Superior temporal gyrus (tissue), 1 donor: ENCODE measurements at regions not wholly inside any gene's neighbourhood (a gene's known extent, or its start where the extent isn't known, plus 50 kb on each side); places are given as distances from the start of the nearest gene placed in this dataset.
"Not testable (repeated sequence)": the region's sequence is repeated elsewhere in the genome, so short reads cannot be mapped to it uniquely, and the experiment has no call there.

Experiments
- DNase-seq: peaks from one replicate; pipeline ENCODE4 v3.0.0-alpha.2; 2016; ENCODE audit errors: extremely low spot score

DNA sequence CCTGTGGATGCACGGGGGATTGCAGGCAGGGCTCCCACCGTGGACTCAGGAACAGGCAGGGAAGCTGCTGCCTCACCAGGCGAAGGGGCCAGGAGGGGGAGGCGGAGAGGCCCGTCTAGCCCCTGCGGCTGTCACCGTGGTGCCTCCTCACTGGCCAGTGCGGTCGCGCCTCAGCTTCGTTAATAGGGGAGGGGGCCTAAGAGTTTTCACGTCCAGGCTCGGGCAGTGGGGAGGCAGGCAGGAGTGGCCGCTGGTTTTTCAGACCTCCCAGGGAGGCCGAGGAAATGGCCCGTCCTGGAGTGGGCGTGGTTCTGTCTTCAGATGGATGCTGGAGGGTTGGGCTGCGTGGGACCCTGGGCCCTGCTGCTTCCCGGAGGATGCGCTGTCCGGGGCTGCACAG is 91.1 kb upstream of the B3GAT1 start:
- DNase-seq: no peak

DNA sequence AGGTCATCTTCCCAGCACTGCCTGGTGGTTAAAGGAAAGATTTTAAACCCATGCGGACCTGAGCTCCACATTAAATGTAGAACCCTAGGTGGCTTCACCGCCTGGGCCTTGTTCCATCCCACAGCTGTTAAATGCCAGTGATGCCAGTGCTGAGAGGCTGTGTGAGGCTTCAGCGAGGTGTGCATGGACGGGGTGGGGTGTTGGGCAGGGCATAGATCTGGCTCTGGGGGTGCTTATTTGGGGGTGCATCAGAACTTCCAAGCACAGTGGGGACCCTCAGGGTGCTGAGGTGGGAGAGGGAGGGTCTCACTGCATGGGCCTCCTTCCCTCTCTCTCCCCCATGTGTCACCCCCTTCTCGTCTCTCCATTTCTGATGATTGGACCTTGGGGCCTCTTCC is 90.1 kb upstream of the B3GAT1 start:
- DNase-seq: no peak

DNA sequence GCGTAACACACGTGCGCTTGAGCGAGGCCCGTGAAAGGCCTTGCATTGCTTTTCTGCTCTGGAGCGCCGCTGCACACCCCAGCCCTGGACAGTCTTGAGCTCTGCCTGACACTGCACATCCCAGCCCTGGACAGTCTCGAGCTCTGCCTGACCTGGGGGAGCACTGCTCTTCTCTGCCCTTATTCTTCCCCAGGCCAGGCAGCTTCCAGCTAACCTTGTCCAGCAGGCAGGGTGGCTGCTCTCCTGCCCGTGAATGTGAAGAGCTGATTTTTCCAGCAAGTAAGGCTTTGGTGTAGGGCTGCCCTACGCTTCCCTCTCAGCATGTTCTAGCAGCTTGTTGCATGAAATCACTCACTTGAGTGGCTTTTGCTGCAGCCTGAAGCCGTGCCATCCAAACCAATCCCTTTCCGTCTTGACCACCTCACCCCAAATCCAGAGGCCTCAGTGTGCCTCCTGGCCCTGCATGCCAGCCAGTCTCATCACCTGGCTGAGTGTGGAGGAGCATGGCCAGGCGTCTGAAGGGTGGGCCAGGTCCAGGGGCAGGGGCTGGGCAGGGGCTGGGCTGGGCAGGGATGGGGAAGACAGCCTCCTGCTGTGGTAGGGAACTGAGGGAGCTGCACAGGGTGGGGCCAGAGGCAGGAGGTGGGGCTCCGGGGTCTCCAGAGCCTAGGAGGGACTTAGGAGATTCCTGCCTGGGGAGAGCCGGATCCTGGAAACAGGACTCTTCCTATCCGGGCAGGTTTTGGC is 89.5 kb upstream of the B3GAT1 start:
- DNase-seq: no peak

DNA sequence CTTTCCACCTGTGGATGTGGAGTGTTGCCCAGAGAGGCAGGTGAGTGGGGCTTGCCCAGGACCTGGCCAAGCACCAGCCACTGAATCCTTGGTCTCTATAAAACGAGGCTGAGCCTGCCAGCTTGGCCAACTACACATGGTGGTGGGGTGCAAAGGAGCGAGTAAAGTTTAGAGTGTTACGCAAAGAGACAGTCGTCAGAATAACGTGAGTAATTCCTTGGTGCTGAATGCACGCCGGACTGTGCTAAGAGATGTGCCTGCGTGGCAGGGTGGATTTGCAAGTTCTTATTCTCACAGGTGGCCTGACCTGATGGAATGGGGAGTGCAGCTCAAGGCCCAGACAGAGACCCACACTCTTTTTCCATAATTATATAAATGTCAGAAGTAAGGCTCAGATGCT is 88.6 kb upstream of the B3GAT1 start:
- DNase-seq: no peak

DNA sequence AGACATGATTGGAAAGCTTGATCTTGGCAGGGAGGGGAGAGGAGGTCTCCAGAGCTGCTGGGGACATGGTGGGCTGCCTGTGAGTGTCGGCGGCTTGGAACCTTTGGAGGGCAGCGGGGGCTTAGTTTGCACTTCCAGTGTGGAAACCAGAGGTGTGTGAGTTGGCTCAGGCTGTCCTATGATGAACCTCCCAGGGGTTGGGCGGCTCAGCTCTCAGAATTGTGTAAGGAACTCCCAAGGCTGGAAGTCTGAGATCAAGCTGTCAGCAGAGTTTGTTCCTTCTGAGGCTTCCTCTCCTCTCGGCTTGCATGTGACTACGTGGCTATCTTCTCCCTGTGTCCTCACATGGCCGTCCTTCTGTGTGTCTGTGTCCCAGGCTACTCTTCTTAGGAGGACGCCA is 87.9 kb upstream of the B3GAT1 start:
- DNase-seq: no peak

DNA sequence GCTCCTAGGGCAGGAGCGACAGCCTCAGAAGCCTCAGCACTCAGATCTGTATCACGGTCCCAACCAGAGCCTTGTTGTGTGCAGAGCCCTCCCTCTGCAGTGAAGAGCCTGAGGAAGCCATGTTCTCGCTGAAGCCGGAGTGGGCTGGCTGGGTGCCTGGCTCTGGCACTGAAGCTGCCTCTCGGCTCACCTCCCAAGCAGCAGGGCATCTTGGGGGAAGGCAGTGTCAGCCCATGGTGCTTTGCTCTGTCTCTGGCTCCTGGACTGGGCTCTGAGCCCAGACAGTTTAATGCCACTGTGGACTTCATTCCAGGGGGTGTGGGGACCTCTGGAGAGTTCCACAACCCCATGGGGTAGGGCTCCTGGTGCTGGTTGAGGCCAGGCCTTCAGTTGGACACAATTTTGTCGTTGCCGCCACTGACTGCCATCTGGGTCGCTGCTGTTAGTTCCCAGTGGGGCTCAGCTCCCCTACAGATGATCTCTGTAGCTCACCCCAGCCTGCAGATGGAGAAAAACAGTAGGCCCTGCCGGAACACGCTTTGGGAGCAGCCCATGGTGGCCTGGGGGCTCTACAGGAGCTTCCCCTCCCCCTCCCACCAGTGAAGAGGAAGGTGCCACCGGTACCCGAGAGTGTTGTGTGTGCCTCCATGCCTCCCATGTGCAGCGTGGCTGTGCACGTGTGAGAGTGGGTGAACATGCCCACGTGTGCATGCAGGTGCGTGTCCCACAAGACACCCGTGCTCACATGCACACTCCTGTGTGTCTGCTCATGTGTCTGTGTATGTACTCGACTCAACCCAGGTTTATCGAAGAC is 86.5 kb upstream of the B3GAT1 start:
- DNase-seq: peak; percentile 38

DNA sequence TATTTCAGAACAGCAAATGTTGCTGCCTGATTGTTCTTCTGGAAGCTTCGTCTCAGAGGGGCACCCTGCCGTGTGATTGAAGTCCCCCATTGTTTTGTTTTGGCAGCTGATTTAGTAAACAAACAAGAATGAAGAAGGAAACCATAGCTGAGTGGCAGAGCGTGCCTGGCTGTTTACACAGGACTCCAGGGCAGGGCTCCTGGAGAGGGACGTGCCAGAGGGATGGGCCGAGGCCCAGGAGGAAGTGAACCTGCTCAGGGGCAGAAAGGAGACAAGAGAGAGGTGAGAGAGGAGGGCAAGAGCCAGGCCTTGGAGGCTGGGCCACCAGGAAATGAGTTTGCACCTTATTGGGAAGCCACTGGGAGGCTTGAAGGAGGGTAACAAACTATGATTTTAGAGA is 85.5 kb upstream of the B3GAT1 start:
- no peak for DNase-seq

DNA sequence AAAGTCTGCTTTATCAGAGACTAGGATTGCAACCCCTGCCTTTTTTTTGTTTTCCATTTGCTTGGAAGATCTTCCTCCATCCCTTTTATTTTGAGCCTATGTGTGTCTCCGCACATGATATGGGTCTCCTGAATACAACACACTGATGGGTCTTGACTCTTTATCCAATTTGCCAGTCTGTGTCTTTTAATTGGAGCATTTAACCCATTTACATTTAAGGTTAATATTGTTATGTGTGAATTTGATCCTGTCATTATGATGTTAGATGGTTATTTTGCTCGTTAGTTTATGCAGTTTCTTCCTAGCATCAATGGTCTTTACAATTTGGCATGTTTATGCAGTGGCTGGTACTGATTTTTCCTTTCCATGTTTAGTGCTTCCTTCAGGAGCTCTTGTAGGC is 84.0 kb upstream of the B3GAT1 start:
- not testable (repeated sequence) for DNase-seq

DNA sequence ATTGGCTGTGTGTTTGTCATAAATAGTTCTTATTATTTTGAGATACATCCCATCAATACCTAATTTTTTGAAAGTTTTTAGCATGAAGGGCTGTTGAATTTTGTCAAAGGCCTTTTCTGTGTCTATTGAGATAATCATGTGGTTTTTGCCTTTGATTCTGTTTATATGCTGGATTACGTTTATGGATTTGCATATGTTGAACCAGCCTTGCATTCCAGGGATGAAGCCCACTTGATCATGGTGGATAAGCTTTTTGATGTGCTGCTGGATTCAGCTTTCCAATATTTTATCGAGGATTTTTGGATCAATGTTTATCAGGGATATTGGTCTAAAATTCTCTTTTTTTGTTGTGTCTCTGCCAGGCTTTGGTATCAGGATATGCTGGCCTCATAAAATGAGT is 82.4 kb upstream of the B3GAT1 start:
- not testable (repeated sequence) for DNase-seq

DNA sequence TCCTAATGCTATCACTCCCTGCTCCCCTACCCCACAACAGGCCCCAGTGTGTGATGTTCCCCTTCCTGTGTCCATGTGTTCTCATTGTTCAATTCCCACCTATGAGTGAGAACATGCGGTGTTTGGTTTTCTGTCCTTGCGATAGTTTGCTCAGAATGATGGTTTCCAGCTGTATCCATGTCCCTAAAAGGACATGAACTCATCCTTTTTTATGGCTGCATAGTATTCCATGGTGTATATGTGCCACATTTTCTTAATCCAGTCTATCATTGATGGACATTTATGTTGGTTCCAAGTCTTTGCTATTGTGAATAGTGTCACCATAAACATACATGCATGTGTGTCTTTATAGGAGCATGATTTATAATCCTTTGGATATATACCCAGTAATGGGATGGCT is 80.4 kb upstream of the B3GAT1 start:
- not testable (repeated sequence) for DNase-seq

DNA sequence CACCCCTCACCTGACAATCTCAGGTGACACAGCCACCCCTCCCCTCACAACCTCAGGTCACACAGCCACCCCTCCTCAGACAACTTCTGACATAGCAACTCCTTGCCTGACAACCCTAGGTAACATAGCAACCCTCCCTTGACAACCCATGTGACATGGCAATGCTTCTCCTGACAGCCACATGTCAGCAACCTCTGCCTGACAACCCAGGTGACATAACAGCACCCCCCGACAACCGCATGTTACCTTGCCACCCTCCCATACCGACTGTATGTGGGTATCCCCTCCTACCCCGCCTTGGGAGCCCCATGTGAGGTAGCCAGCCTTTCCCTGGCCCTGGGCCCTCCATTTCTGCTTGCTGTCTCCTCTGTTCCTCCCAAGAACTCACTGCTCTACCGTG is 77.7 kb upstream of the B3GAT1 start:
- DNase-seq: no peak

DNA sequence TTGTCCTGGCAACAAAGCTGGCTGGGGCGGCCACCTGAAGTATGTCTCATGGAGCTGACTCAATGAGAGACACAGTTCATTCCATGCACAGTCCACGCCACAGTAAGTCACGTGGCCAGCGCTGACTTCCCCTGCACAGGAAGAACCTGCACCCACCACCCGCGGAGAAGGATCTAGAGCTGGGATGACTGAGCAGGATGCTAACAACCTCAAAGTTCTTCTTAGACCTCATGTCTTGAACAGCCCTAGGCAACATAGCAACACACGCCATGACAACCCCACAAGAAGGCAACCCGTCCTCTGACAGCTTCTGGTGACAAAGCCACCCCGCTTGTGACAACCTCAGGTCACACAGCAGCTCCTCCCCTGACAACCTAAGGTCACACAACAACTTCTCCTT is 76.9 kb upstream of the B3GAT1 start:
- DNase-seq: no peak

DNA sequence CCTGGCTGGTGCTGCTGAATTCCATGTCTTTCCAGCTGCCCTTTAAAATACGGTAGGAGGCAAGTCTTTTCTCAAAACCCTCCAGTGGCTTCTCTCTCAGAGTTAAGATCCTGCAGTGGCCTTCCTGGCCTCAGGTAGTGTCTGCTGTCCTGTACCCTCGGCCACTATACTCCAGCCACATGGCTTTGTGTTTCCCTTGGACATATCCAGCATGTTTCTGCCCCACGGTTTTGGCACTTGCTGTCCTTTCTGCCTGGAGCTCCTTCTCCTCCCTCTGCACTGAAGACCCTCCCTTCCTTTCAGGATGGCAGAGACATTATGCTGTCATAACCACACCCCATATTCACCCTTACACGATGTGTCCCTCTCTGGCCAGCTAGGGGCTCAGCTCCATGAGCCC is 76.5 kb upstream of the B3GAT1 start:
- no peak for DNase-seq

DNA sequence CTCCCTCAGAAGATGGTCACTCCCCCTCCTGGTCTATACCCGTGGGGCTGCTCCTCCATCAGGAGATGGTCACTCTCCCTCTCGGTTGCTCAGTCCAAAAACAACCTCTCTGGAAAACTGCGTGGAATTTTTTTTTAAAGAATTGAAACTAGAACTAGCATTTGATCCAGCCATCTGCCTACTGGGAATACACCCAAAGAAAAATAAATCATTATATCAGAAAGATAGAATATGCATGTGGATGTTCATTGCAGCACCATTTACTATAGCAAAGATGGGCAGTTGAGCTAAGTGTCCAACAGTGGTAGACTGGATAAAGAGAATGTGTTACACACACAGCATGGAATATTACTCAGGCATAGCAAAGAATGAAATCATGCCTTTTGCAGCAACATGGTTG is 75.7 kb upstream of the B3GAT1 start:
- no peak for DNase-seq

DNA sequence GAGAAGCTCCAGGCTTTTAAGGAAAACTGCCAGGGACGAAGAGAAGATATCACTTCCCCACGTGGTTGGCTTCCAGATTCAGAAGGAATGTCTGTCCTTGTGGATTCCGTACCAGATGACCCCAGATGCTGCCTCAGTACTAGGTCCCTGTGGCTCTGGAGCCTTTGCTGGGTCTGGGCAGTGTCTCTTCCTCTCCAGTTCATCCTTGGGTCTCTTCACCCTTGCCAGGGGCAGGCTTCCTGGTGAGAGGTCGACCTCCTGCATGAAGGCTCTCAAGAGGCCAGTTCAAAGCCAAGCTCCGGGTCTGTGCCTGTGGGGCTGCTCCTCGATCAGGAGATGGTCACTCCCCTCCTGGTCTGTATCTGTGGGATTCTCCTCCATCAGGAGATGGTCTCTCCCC is 74.7 kb upstream of the B3GAT1 start:
- no peak for DNase-seq

DNA sequence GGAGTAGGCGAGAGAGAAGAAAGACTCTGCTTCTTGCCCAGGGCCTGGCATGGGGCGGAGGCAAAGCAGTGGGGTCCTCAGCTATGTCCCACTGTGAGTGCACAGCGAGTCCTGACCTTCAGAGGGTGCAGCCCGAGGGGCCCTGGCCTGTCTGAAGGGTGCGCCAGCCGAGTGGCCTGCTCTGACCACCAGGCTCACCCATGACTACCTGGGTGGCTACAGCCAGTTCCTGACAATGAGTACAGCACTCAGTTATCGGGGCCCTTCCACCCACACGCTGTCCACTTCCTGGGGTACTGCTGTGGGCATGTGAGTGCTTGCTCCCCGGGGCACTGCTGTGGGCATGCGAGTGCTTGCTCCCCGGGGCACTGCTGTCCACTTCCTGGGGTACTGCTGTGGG is 74.1 kb upstream of the B3GAT1 start:
- DNase-seq: no peak

DNA sequence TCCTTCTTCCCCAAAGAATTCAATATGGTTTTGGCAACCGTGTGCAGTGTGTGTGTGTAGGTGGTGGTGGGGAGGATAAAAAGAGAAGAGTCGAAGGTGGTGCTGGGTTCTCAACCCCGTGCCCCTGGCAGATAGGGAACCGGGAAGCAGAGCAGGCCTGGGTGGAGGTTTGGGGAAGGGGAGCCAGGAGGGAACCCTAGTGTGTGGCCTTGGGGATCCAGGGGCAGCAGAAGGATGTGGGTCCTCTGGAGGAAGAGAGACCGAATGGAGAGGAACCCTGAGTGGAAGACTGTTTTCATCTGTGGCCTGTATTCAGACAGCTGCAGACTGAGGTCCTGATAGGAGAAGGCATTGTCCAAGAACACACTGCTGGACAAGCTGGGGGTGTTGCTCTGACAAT is 73.3 kb upstream of the B3GAT1 start:
- no peak for DNase-seq

DNA sequence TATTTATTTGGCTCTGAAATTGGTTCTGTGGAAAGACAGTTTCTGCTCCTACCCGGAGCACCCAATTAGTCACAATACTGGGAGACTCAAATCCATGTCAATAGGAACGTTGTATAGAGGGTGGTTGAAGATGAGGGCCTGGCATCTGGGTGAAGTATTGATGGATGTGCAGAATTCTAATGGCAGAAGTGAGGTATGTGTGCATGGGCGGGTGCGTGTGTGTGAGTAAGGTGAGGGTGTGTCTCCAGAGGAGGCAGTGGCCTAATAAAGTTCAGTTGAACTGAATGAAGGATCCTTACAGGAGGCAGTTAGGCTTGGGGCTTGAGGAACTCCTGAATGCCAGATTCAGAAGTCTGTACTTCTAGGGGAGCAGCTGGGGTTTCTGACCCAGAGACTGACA is 71.8 kb upstream of the B3GAT1 start:
- no peak for DNase-seq

DNA sequence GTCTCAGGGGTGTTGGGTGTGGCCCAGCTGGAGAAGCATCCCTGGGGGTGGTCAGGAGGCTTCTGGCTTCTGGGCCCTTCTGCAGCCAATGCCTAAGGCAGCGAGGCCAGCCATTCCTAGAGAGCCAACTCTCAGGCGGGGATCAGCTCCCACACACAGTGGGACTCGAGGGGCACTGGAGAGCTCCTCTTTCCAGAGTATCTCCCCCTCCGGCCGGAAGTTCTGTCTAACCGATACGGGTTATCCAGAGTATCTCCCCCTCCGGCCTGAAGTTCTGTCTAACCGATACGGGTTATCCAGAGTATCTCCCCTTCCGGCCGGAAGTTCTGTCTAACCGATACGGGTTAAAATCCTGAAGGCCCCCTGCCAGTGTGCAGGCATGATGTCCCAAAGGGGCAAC is 71.2 kb upstream of the B3GAT1 start:
- DNase-seq: no peak

DNA sequence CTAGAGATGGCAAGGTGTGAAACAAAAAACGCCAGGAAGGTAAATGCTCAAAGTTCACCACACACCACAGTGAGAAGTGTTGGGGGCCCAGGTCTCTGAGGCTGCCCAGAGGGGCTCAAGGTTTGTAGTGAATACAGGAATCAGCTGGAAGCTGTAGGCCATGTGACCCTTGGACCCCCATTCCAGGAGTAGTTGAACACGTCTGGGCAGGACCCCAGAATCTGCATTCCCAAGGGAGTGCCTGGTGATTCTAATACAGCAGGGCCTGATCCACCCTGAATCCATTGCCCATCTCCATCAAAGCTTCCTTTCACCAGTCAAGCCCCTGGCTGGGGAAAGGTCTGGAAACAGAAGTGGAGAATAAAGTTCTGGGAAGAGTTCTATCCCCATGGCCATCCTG is 70.8 kb upstream of the B3GAT1 start:
- DNase-seq: no peak

DNA sequence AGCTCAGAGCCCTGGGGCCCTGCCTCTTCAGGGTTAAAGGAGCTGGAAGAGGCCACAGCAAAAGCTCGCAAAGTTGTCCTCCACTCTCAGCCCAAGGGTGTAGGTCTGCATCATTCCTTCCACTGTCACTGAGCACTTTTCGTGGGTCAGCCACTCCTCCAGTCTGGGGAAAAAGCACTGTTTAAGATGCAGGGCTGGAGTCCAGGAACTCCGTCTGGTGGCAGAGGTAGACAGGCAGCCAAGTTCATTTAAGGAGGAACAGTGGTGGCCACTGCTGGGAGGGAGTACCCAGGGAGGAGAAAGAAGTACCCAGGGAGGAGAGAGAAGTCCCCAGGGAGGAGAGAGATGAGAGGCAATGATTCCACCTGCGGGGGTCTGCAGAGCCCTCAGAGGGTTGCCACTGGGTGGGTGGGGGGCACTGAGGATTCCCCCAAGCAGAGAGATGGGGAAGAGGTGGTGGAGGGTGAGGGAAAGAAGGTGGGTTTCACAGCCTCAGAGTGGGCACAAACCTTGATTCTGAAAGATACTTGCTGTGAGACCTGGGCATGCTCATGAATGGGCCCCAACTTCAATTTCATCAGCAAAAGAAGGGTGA is 70.0 kb upstream of the B3GAT1 start:
- no peak for DNase-seq

DNA sequence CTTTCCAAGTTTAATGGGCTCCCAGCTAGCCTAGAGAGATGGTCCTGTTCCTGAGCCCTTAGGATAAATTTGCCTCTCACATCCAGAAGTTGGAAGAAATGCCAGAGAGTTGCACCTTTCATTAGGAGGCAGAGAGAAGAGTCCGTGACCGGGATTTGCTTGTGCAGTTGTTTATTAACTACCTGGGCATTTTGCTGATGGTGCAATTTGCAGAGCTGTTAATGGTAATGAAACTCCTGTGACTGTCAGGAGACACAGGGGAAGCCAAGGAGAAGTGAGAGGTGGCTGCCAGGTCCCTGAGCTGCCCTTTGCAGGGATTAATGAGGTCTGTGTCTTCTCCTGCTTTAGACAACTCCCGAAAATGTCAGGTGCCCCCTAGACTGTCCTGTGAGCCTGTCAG is 69.1 kb upstream of the B3GAT1 start:
- DNase-seq: no peak

DNA sequence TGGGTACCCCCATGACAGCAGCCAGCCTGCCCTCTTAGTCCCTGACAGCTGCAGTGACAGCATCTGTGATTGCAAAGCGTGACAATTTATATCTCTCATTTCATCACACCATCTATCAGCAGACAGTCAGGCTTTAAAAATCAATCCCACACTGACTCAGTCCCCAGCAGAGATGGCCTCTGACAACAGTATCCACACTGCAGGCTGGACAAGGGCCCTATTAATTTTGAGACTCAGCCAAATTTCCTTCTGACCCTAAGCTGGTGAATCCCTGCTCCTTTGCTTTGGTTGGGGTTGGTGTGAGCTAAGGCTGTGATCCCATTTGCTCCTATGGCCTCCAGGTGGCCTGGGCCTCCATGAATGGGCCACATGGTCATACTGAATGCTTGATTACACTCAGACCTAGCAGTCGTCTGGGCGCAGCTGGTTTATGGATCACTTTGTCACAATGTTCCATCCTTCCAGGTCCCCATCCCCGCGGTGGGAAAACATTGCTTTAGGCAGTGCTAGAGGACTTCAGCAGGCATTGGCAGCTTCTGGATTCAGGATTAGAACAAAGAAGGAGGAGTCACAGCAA is 68.2 kb upstream of the B3GAT1 start:
- no peak for DNase-seq
